Mesenchymal stem cell (in vitro differentiated cells and primary cell): ENCODE measurements at regions not wholly inside any gene's neighbourhood (a gene's known extent, or its start where the extent isn't known, plus 50 kb on each side); places are given as distances from the start of the nearest gene placed in this dataset.

Experiments
- DNase-seq: peaks from one replicate; pipeline ENCODE4 v3.0.0-alpha.2; 2013
- H2AFZ ChIP-seq: one replicate; pipeline ENCODE4 v1.6.1; 2013; ENCODE audit warnings: low read depth, mild to moderate bottlenecking, control low read depth, inconsistent platforms, low read length, moderate library complexity
- H2AK5ac ChIP-seq: 2 replicates; pipeline ENCODE4 v1.6.1; 2013; ENCODE audit warnings: low read length, moderate library complexity, mild to moderate bottlenecking, inconsistent platforms; ENCODE audit not compliant: severe bottlenecking
- H2BK120ac ChIP-seq: one replicate; pipeline ENCODE4 v1.6.1; 2013; ENCODE audit warnings: low read depth, mild to moderate bottlenecking, inconsistent platforms, low read length, moderate library complexity
- H2BK12ac ChIP-seq, 2 experiments: one replicate each; pipeline ENCODE4 v1.6.1; 2013; ENCODE audit warnings: inconsistent platforms in 2 of 2, low read length in 2 of 2, mild to moderate bottlenecking in 2 of 2, moderate library complexity in 2 of 2, control low read depth in 1 of 2
- H2BK15ac ChIP-seq: one replicate; pipeline ENCODE4 v1.6.1; 2013; ENCODE audit warnings: mild to moderate bottlenecking, low read depth, inconsistent platforms; ENCODE audit not compliant: poor library complexity, severe bottlenecking
- H2BK5ac ChIP-seq: 2 replicates; pipeline ENCODE4 v1.6.1; 2013; ENCODE audit warnings: low read depth, mild to moderate bottlenecking, low read length, control low read depth, inconsistent platforms; ENCODE audit not compliant: poor library complexity, severe bottlenecking
- H3K14ac ChIP-seq, 2 experiments: one replicate each; pipeline ENCODE4 v1.6.1; 2013; ENCODE audit warnings: inconsistent platforms in 2 of 2, low read length in 2 of 2, control low read depth in 1 of 2, mild to moderate bottlenecking in 1 of 2, moderate library complexity in 1 of 2
- H3K18ac ChIP-seq, 2 experiments: one replicate each; pipeline ENCODE4 v1.6.1; 2013; ENCODE audit warnings: inconsistent platforms in 2 of 2, low read length in 2 of 2, control low read depth in 1 of 2, low read depth in 1 of 2, mild to moderate bottlenecking in 1 of 2
- H3K23ac ChIP-seq, 2 experiments: one replicate each; pipeline ENCODE4 v1.6.1; 2013; ENCODE audit warnings: inconsistent platforms in 2 of 2, low read length in 2 of 2, mild to moderate bottlenecking in 2 of 2, moderate library complexity in 2 of 2, control low read depth in 1 of 2
- H3K27ac ChIP-seq: 2 replicates; pipeline ENCODE4 v1.5.1; 2013; ENCODE audit warnings: mild to moderate bottlenecking, moderate library complexity, low read length, control low read depth, inconsistent platforms; ENCODE audit not compliant: poor library complexity, severe bottlenecking
- H3K27me3 ChIP-seq, 2 experiments: 2 replicates each; pipeline versions ENCODE4 v1.6.1 to v1.7.0; 2013; ENCODE audit warnings: low read length in 2 of 2, mild to moderate bottlenecking in 2 of 2, moderate library complexity in 2 of 2, control low read depth in 1 of 2, inconsistent platforms in 1 of 2; ENCODE audit not compliant: control insufficient read depth in 1 of 2, insufficient read depth in 1 of 2
- H3K36me3 ChIP-seq, 2 experiments: 2 replicates each; pipeline versions ENCODE4 v1.6.1 to v1.7.0; 2013; ENCODE audit warnings: low read length in 2 of 2, control low read depth in 1 of 2, inconsistent platforms in 1 of 2, low read depth in 1 of 2, mild to moderate bottlenecking in 1 of 2; ENCODE audit not compliant: insufficient read depth in 2 of 2, control insufficient read depth in 1 of 2
- H3K4ac ChIP-seq, 2 experiments: one replicate each; pipeline ENCODE4 v1.6.1; 2013; ENCODE audit warnings: inconsistent platforms in 2 of 2, low read length in 2 of 2, mild to moderate bottlenecking in 2 of 2, moderate library complexity in 2 of 2, control low read depth in 1 of 2, low read depth in 1 of 2
- H3K4me1 ChIP-seq: 2 replicates; pipeline ENCODE4 v1.6.1; 2013; ENCODE audit warnings: low read depth, low read length, control low read depth; ENCODE audit not compliant: control insufficient read depth, insufficient read depth
- H3K4me2 ChIP-seq: 2 replicates; pipeline ENCODE4 v1.6.1; 2013; ENCODE audit warnings: low read length, mild to moderate bottlenecking, inconsistent platforms; ENCODE audit not compliant: poor library complexity, severe bottlenecking
- H3K4me3 ChIP-seq, 2 experiments: 2 replicates each; pipeline versions ENCODE4 v1.5.1 to v1.7.0; 2013; ENCODE audit warnings: low read length in 2 of 2, mild to moderate bottlenecking in 2 of 2, control low read depth in 1 of 2, low read depth in 1 of 2; ENCODE audit not compliant: insufficient read depth in 1 of 2
- H3K79me1 ChIP-seq: replicated peaks from 2 replicates; pipeline ENCODE4 v1.6.1; 2013; ENCODE audit warnings: mild to moderate bottlenecking, control low read depth, low read length, inconsistent platforms; ENCODE audit not compliant: poor library complexity, severe bottlenecking
- H3K9ac ChIP-seq: 2 replicates; pipeline ENCODE4 v1.7.0; 2013; ENCODE audit warnings: mild to moderate bottlenecking, low read length, moderate library complexity
- H3K9me3 ChIP-seq: 2 replicates; pipeline ENCODE4 v1.7.0; 2013; ENCODE audit warnings: mild to moderate bottlenecking, low read length; ENCODE audit not compliant: control insufficient read depth
- H4K8ac ChIP-seq: one replicate; pipeline ENCODE4 v1.6.1; 2013; ENCODE audit warnings: inconsistent platforms, mild to moderate bottlenecking, low read length, moderate library complexity
- H4K91ac ChIP-seq: one replicate; pipeline ENCODE4 v1.6.1; 2013; ENCODE audit warnings: mild to moderate bottlenecking, low read length, inconsistent platforms
- WGBS: methylation state at CpG from one replicate; pipeline ENCODE4 v1.1.7; 2013; ENCODE audit warnings: mixed read lengths; 5-methylcytosine and 5-hydroxymethylcytosine counted together

GRCh38 chr6:120606743-120607142, 727.5 kb downstream of the TBC1D32 start:
- no peak overlapping the region for H2BK5ac ChIP-seq
- no peak overlapping the region for H2AFZ ChIP-seq
- no peak overlapping the region for H2BK120ac ChIP-seq
- no peak overlapping the region for H2BK12ac ChIP-seq
- H3K4me1 ChIP-seq = no peaks in the 10 kb centered on the region
- H3K79me1 ChIP-seq = no peaks in the 10 kb centered on the region
- H4K91ac ChIP-seq = no peak overlapping the region
- H3K4ac ChIP-seq = no peak overlapping the region
- H3K36me3 ChIP-seq = no peaks in the 10 kb centered on the region
- no peak overlapping the region for H3K4me2 ChIP-seq
- no peaks in the 10 kb centered on the region for H3K27me3 ChIP-seq
- H4K8ac ChIP-seq = no peak overlapping the region
- no peak overlapping the region for H2AK5ac ChIP-seq
- no peak overlapping the region for H3K9ac ChIP-seq
- no peak for DNase-seq
- no peak overlapping the region for H3K14ac ChIP-seq
- 28% methylated on average over 4 of the region's 4 CpGs for WGBS
- H3K9me3 ChIP-seq = no peaks in the 10 kb centered on the region
- no peak overlapping the region for H3K18ac ChIP-seq
- no peak overlapping the region for H3K27ac ChIP-seq
- no peak overlapping the region for H2BK15ac ChIP-seq
- H3K23ac ChIP-seq = no peak overlapping the region
- no peak overlapping the region for H3K4me3 ChIP-seq

- no peak overlapping the region for H4K91ac ChIP-seq
- H3K23ac ChIP-seq = no peak overlapping the region
- H3K4me1 ChIP-seq = no peaks in the 10 kb centered on the region
- no peak overlapping the region for H2BK15ac ChIP-seq
- no peak overlapping the region for H2AFZ ChIP-seq
- no peak overlapping the region for H3K18ac ChIP-seq
- H3K14ac ChIP-seq = no peak overlapping the region
- H3K4ac ChIP-seq = no peak overlapping the region
- H3K27me3 ChIP-seq = no peaks in the 10 kb centered on the region
- H2AK5ac ChIP-seq = no peak overlapping the region
- no peak overlapping the region for H2BK5ac ChIP-seq
- 75% methylated on average over 1 of the region's 1 CpG for WGBS
- H3K4me3 ChIP-seq = no peak overlapping the region
- no peaks in the 10 kb centered on the region for H3K36me3 ChIP-seq
- no peaks in the 10 kb centered on the region for H3K9me3 ChIP-seq
- H3K27ac ChIP-seq = no peak overlapping the region
- H3K79me1 ChIP-seq = no peaks in the 10 kb centered on the region
- H4K8ac ChIP-seq = no peak overlapping the region
- H3K9ac ChIP-seq = no peak overlapping the region
- no peak overlapping the region for H3K4me2 ChIP-seq
- no peak overlapping the region for H2BK12ac ChIP-seq
- DNase-seq = no peak
- H2BK120ac ChIP-seq = no peak overlapping the region
These were observed 729.8 kb downstream of the TBC1D32 start for GRCh38 chr6:120604510-120604909.

GRCh38 chr6:120590611-120591010, 743.7 kb downstream of the TBC1D32 start:
- Histone ChIP-seq H2BK15ac (no peak overlapping the region), H3K79me1 (no peaks in the 10 kb centered on the region), H3K23ac (no peak overlapping the region), H3K4me1 (no peaks in the 10 kb centered on the region), H2BK12ac (no peak overlapping the region), H4K91ac (no peak overlapping the region), H3K27ac (no peak overlapping the region), H4K8ac (no peak overlapping the region), H2AK5ac (no peak overlapping the region), H3K27me3 (no peaks in the 10 kb centered on the region), H3K9ac (no peak overlapping the region), H2AFZ (no peak overlapping the region), H3K9me3 (no peaks in the 10 kb centered on the region), H3K18ac (no peak overlapping the region), H3K4me2 (no peak overlapping the region), H3K14ac (no peak overlapping the region), H3K4ac (no peak overlapping the region), H3K4me3 (no peak overlapping the region), H3K36me3 (no peaks in the 10 kb centered on the region), H2BK120ac (no peak overlapping the region), H2BK5ac (no peak overlapping the region)
- 40% methylated on average over 1 of the region's 1 CpG for WGBS
- DNase-seq = no peak

- no peak overlapping the region for H2BK120ac ChIP-seq
- H3K4me2 ChIP-seq = no peak overlapping the region
- H3K9me3 ChIP-seq = peaks cover under 1% of the 10 kb centered on the region
- no peak overlapping the region for H3K9ac ChIP-seq
- H3K27me3 ChIP-seq = no peaks in the 10 kb centered on the region
- H3K4ac ChIP-seq = no peak overlapping the region
- H2BK15ac ChIP-seq = no peak overlapping the region
- no peak overlapping the region for H4K91ac ChIP-seq
- H2BK5ac ChIP-seq = no peak overlapping the region
- H2BK12ac ChIP-seq = no peak overlapping the region
- no peak overlapping the region for H4K8ac ChIP-seq
- H2AFZ ChIP-seq = no peak overlapping the region
- no peak overlapping the region for H3K4me3 ChIP-seq
- H2AK5ac ChIP-seq = no peak overlapping the region
- no peak overlapping the region for H3K14ac ChIP-seq
- 93% methylated on average over 2 of the region's 4 CpGs for WGBS
- H3K27ac ChIP-seq = no peak overlapping the region
- no peak for DNase-seq
- H3K18ac ChIP-seq = no peak overlapping the region
- H3K4me1 ChIP-seq = no peaks in the 10 kb centered on the region
- H3K36me3 ChIP-seq = no peaks in the 10 kb centered on the region
- no peak overlapping the region for H3K23ac ChIP-seq
- H3K79me1 ChIP-seq = no peaks in the 10 kb centered on the region
These were observed 745.9 kb downstream of the TBC1D32 start for GRCh38 chr6:120588424-120588823.
